Adrenal gland (tissue), 9 donors: ENCODE measurements at regions not wholly inside any gene's neighbourhood (a gene's known extent, or its start where the extent isn't known, plus 50 kb on each side); places are given as distances from the start of the nearest gene placed in this dataset.

Experiments used
- DNase-seq, 7 donors: peaks; one replicate each; pipeline ENCODE4 v3.0.0-alpha.2; 2019 to 2020
- H3K27ac ChIP-seq, 5 donors: fragments of 200-600 bp; sonication (generic) in 4 of 5; 1 replicate in 3 of 5; 2 replicates in 2 of 5; pipeline versions ENCODE4 v1.5.1 to v1.8.0; 2016 to 2020; ENCODE audit warnings: mild to moderate bottlenecking in 1 of 5
- H3K27me3 ChIP-seq: fragments of 200-600 bp; 2 replicates; pipeline ENCODE4 v1.8.0; 2021
- H3K36me3 ChIP-seq, 2 donors: fragments of 200-600 bp; replicated peaks in 1 of 2; 1 replicate in 1 of 2; 2 replicates in 1 of 2; pipeline versions ENCODE4 v1.5.1 to v1.8.0; 2018 to 2022
- H3K4me1 ChIP-seq, 2 donors: fragments of 200-600 bp; replicated peaks in 1 of 2; 1 replicate in 1 of 2; 2 replicates in 1 of 2; pipeline versions ENCODE4 v1.5.1 to v1.8.0; 2018 to 2021
- H3K4me3 ChIP-seq, 4 donors: fragments of 200-600 bp; sonication (generic) in 3 of 4; one replicate each; pipeline ENCODE4 v1.5.1; 2016 to 2018
- H3K9me3 ChIP-seq, 3 donors: fragments of 200-600 bp; sonication (generic) in 1 of 3; replicated peaks in 1 of 3; 1 replicate in 2 of 3; 2 replicates in 1 of 3; pipeline versions ENCODE4 v1.5.1 to v1.8.0; 2016 to 2021
- CTCF ChIP-seq, 6 experiments: fragments of 450-650 bp in 4 of 6; fragments of 200-600 bp in 2 of 6; sonication (generic) in 1 of 6; IDR thresholded peaks; 1 replicate in 5 of 6; 2 replicates in 1 of 6; pipeline versions ENCODE4 v1.5.1 to v1.8.0; 2016 to 2021; ENCODE audit warnings: antibody characterized with exemption in 6 of 6, mild to moderate bottlenecking in 2 of 6, moderate library complexity in 1 of 6
- POLR2A ChIP-seq, 2 donors: fragments of 450-650 bp; IDR thresholded peaks; one replicate each; pipeline ENCODE4 v1.6.1; 2017; ENCODE audit warnings: antibody characterized with exemption in 2 of 2, mild to moderate bottlenecking in 2 of 2, moderate library complexity in 1 of 2
- WGBS, 4 donors: extraction: QIAGEN DNeasy Blood & Tissue Kit in 2 of 4; methylation state at CpG; one replicate each; pipeline versions ENCODE4 v1.1.5 to v1.1.7; 2013 to 2017; 5-methylcytosine and 5-hydroxymethylcytosine counted together
- intact Hi-C, 2 donors: fragments of 100-400 bp; cut with DNase I; formaldehyde crosslinking; loops; one replicate each; pipeline versions ENCODE4 v1.14.1 to v1.15.0; 2022 to 2023
- donor health status: healthy with polysubstance abuse.
- donor health status: Bipolar disorder and iron deficiency.
- donor health status: DM: yes; HTN: yes; CAD: no.
- donor health status: DM: no; HTN: no; CAD: no.
- donor health status: DM: no; HTN: no; CAD: no.

GRCh38 chr16:18049547-18050133 is 286.9 kb downstream of the NPIPA8 start:
- Histone ChIP-seq H3K36me3 (no peaks in the 10 kb centered on the region), H3K4me3 (no peak overlapping the region), H3K27ac (no peak overlapping the region), H3K27me3 (no peaks in the 10 kb centered on the region), H3K9me3 (no peaks in the 10 kb centered on the region), H3K4me1 (no peaks in the 10 kb centered on the region)
- intact Hi-C loops = no loop called here
- WGBS, 4 donors = 70 to 75% (median 72%) methylated on average over 6 of the region's 6 CpGs
- no peak for DNase-seq
- no peak for TF ChIP-seq POLR2A (IDR thresholded peaks at IDR 0.05)
- no peak for TF ChIP-seq CTCF (IDR thresholded peaks at IDR 0.05)

- Histone ChIP-seq H3K27ac (no peak overlapping the region), H3K36me3 (no peaks in the 10 kb centered on the region), H3K27me3 (no peaks in the 10 kb centered on the region), H3K9me3 (no peaks in the 10 kb centered on the region), H3K4me1 (no peaks in the 10 kb centered on the region), H3K4me3 (no peak overlapping the region)
- WGBS, 4 donors = 60 to 80% (median 72%) methylated on average over 4 of the region's 4 CpGs
- intact Hi-C loops = no loop called here
- TF ChIP-seq CTCF (IDR thresholded peaks at IDR 0.05) (no peak), POLR2A (IDR thresholded peaks at IDR 0.05) (no peak)
- no peak for DNase-seq
These were observed 287.5 kb downstream of the NPIPA8 start for GRCh38 chr16:18048853-18049546.

DNA sequence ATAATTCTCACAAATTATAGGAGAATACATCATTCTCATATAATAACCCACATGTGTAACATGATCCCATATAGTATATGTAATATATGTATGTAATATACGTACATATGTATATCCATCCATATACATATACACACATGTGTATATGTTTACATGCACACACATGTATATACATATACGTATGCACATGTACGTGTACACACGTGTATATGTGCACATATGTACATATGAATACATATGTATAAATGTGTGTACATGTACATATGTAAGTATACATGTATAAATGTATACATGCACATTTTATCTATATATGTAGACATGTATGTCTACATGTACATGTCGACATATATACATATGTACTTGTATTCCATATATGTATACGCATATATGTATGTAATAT is 288.8 kb downstream of the NPIPA8 start:
- 82 to 85% (median 84%) methylated on average over 6 of the region's 6 CpGs for WGBS, 4 donors
- Histone ChIP-seq H3K27ac (no peak overlapping the region), H3K4me3 (no peak overlapping the region), H3K4me1 (no peaks in the 10 kb centered on the region), H3K36me3 (no peaks in the 10 kb centered on the region), H3K27me3 (no peaks in the 10 kb centered on the region), H3K9me3 (no peaks in the 10 kb centered on the region)
- no peak for DNase-seq
- intact Hi-C loops = no loop called here
- TF ChIP-seq POLR2A (IDR thresholded peaks at IDR 0.05) (no peak), CTCF (IDR thresholded peaks at IDR 0.05) (no peak)

- intact Hi-C loops = no loop called here
- TF ChIP-seq CTCF (IDR thresholded peaks at IDR 0.05) = no peak
- TF ChIP-seq POLR2A (IDR thresholded peaks at IDR 0.05) = no peak
- Histone ChIP-seq H3K4me3 (no peak overlapping the region), H3K4me1 (no peaks in the 10 kb centered on the region), H3K36me3 (no peaks in the 10 kb centered on the region), H3K9me3 (no peaks in the 10 kb centered on the region), H3K27me3 (peaks cover 6% of the 10 kb centered on the region), H3K27ac (no peak overlapping the region)
- DNase-seq = no peak
- 52 to 56% (median 54%) methylated on average over 6 of the region's 6 CpGs for WGBS, 4 donors
These were observed 291.2 kb downstream of the NPIPA8 start for GRCh38 chr16:18045356-18045755.
